OCI-LY3 (cell line): ENCODE measurements at regions not wholly inside any gene's neighbourhood (a gene's known extent, or its start where the extent isn't known, plus 50 kb on each side); places are given as distances from the start of the nearest gene placed in this dataset.
"Not testable (repeated sequence)": the region's sequence is repeated elsewhere in the genome, so short reads cannot be mapped to it uniquely, and the experiment has no call there.

Experiments used
- EZH2phosphoT487 ChIP-seq: fragments of 200-600 bp; shearing (Covaris generic); IDR thresholded peaks from 2 replicates; pipeline ENCODE4 v1.6.1; 2018; ENCODE audit warnings: antibody characterized with exemption, mixed run types, low read depth
- TF ChIP-seq, protein P1 (sequence below): fragments of 200-600, 300-600 bp; sonication (generic); IDR thresholded peaks from 2 replicates; pipeline ENCODE4 v1.5.1; 2014; ENCODE audit warnings: antibody characterized with exemption, low read length, low read depth

DNA sequence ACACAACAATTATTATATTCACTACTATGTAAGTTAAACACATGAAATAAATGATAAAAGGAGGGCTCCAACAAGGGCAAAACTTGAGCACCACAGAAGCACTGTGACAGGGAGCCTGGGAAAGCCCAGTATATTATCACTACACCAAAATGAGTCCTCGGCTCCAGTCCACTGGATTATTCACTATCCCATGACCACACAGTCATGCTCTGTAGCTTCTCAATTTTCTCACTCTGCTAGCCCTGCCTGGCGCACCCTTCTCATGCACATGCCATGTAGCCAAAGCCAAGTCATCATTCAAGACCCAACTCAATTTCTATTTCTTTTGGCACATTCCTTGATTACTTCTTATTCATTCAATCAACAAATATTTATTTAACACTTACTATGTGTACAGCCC is 2378.5 kb downstream of the EPHA3 start:
- TF ChIP-seq, protein P1, sequence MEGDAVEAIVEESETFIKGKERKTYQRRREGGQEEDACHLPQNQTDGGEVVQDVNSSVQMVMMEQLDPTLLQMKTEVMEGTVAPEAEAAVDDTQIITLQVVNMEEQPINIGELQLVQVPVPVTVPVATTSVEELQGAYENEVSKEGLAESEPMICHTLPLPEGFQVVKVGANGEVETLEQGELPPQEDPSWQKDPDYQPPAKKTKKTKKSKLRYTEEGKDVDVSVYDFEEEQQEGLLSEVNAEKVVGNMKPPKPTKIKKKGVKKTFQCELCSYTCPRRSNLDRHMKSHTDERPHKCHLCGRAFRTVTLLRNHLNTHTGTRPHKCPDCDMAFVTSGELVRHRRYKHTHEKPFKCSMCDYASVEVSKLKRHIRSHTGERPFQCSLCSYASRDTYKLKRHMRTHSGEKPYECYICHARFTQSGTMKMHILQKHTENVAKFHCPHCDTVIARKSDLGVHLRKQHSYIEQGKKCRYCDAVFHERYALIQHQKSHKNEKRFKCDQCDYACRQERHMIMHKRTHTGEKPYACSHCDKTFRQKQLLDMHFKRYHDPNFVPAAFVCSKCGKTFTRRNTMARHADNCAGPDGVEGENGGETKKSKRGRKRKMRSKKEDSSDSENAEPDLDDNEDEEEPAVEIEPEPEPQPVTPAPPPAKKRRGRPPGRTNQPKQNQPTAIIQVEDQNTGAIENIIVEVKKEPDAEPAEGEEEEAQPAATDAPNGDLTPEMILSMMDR = not testable (repeated sequence)
- not testable (repeated sequence) for TF ChIP-seq EZH2phosphoT487
